HCT116 (cell line): ENCODE measurements at regions not wholly inside any gene's neighbourhood (a gene's known extent, or its start where the extent isn't known, plus 50 kb on each side); places are given as distances from the start of the nearest gene placed in this dataset.

Experiments used
- ATAC-seq: fragments of 200-7000 bp; cut with Tn5 transposase; 2 replicates; pipeline ENCODE4 v1.9.1; 2020; ENCODE audit warnings: mild to moderate bottlenecking, moderate library complexity
- BruUV-seq: library from RNA; stranded (reverse); fragments of 400-500 nt; replicated peaks from 2 replicates; lab custom pipeline; 2021; lab: Mats Ljungman, UMichigan
- CTCF ChIA-PET: fragments of 300-600 bp; sonication (Branson Sonifier 250); formaldehyde crosslinking; loops from one replicate; lab custom pipeline; 2021; ENCODE audit warnings: antibody characterized with exemption; lab: Charles Lee
- POLR2A ChIA-PET: fragments of 300-600, 350-600 bp; sonication (Branson Sonifier 250); formaldehyde crosslinking; loops from one replicate; lab custom pipeline; 2021; ENCODE audit warnings: antibody characterized with exemption; lab: Charles Lee
- RAD21 ChIA-PET, 2 experiments: fragments of 300-600 bp; sonication (Branson Sonifier 250); formaldehyde crosslinking; loops; one replicate each; lab custom pipeline; 2023; ENCODE audit warnings: low total read pairs in 2 of 2; ENCODE audit not compliant: uncharacterized antibody in 2 of 2, unreplicated experiment in 2 of 2, low non-redundant PET in 1 of 2; lab: Charles Lee
- DNase-seq: peaks from one replicate; pipeline ENCODE4 v3.0.0-alpha.2; 2010; ENCODE audit warnings: low read depth, low spot score
- H2AFZ ChIP-seq: fragments of 200-600 bp; shearing (Covaris generic), sonication (generic); 2 replicates; pipeline ENCODE4 v1.6.1; 2017; ENCODE audit warnings: low read depth, mixed run types, mixed read lengths, antibody characterized with exemption, low read length; ENCODE audit not compliant: poor library complexity, severe bottlenecking
- H3K27ac ChIP-seq: 2 replicates; pipeline ENCODE4 v1.5.1; 2012; ENCODE audit warnings: low read depth, low read length
- H3K27me3 ChIP-seq: fragments of 200-600 bp; sonication (generic); 2 replicates; pipeline ENCODE4 v1.6.1; 2016; ENCODE audit warnings: mixed run types, low read length, mixed read lengths; ENCODE audit not compliant: insufficient read depth
- H3K36me3 ChIP-seq, 2 experiments: fragments of 200-500 bp in 1 of 2; fragments of 200-600 bp in 1 of 2; sonication (Bioruptor generic) in 1 of 2; sonication (generic) in 1 of 2; 2 replicates each; pipeline versions ENCODE4 v1.5.1 to v1.6.1; 2014 to 2016; ENCODE audit warnings: low read length in 2 of 2, inconsistent platforms in 1 of 2, mixed read lengths in 1 of 2, mixed run types in 1 of 2; ENCODE audit not compliant: insufficient read depth in 2 of 2, control insufficient read depth in 1 of 2
- H3K4me1 ChIP-seq, 2 experiments: fragments of 200-600 bp in 1 of 2; sonication (generic) in 1 of 2; 2 replicates each; pipeline versions ENCODE4 v1.5.1 to v1.6.1; 2012 to 2017; ENCODE audit warnings: low read length in 2 of 2, inconsistent platforms in 1 of 2, mild to moderate bottlenecking in 1 of 2, mixed read lengths in 1 of 2, mixed run types in 1 of 2, moderate library complexity in 1 of 2; ENCODE audit not compliant: insufficient read depth in 2 of 2, control insufficient read depth in 1 of 2
- H3K4me2 ChIP-seq: fragments of 200-600 bp; sonication (generic); 2 replicates; pipeline ENCODE4 v1.6.1; 2017; ENCODE audit warnings: mixed run types, low read length, mixed read lengths
- H3K4me3 ChIP-seq, 2 experiments: fragments of 200-600 bp in 1 of 2; sonication (generic) in 1 of 2; replicated peaks in 1 of 2; 2 replicates each; pipeline ENCODE4 v1.5.1; 2011 to 2016; ENCODE audit warnings: low read length in 2 of 2, control low read depth in 1 of 2, low read depth in 1 of 2, mild to moderate bottlenecking in 1 of 2, mixed read lengths in 1 of 2, mixed run types in 1 of 2
- H3K79me2 ChIP-seq: fragments of 200-600 bp; sonication (generic); 2 replicates; pipeline ENCODE4 v1.6.1; 2017; ENCODE audit warnings: mild to moderate bottlenecking, mixed run types, low read length, moderate library complexity, mixed read lengths; ENCODE audit not compliant: insufficient read depth
- H3K9ac ChIP-seq: fragments of 200-600 bp; sonication (generic); 2 replicates; pipeline ENCODE4 v1.6.1; 2016; ENCODE audit warnings: low read length, mixed read lengths
- H3K9me2 ChIP-seq: fragments of 200-600 bp; sonication (generic), shearing (Covaris generic); 2 replicates; pipeline ENCODE4 v1.6.1; 2017; ENCODE audit warnings: mixed run types, mild to moderate bottlenecking, moderate library complexity; ENCODE audit not compliant: insufficient read depth
- H3K9me3 ChIP-seq, 2 experiments: fragments of 200-500 bp in 1 of 2; fragments of 200-600 bp in 1 of 2; sonication (Bioruptor generic) in 1 of 2; sonication (generic) in 1 of 2; 2 replicates each; pipeline ENCODE4 v1.6.1; 2014 to 2017; ENCODE audit warnings: low read length in 2 of 2, mixed read lengths in 2 of 2, inconsistent platforms in 1 of 2, low read depth in 1 of 2, mild to moderate bottlenecking in 1 of 2, mixed run types in 1 of 2, moderate library complexity in 1 of 2; ENCODE audit not compliant: control insufficient read depth in 1 of 2, insufficient read depth in 1 of 2
- H4K20me1 ChIP-seq: fragments of 200-600 bp; sonication (generic), shearing (Covaris generic); 2 replicates; pipeline ENCODE4 v1.6.1; 2017; ENCODE audit warnings: mixed run types, mild to moderate bottlenecking, moderate library complexity; ENCODE audit not compliant: insufficient read depth
- ATF3 ChIP-seq: IDR thresholded peaks from 2 replicates; pipeline ENCODE4 v1.6.1; 2012
- EGR1 ChIP-seq: IDR thresholded peaks from 2 replicates; pipeline ENCODE4 v1.6.1; 2012; ENCODE audit warnings: low read depth
- ELF1 ChIP-seq: IDR thresholded peaks from 2 replicates; pipeline ENCODE4 v1.6.1; 2012; ENCODE audit warnings: low read depth, borderline replicate concordance
- EZH2phosphoT487 ChIP-seq: fragments of 200-600 bp; IDR thresholded peaks from 2 replicates; pipeline ENCODE4 v1.6.1; 2018; ENCODE audit warnings: antibody characterized with exemption, borderline replicate concordance
- FOSL1 ChIP-seq: IDR thresholded peaks from 2 replicates; pipeline ENCODE4 v1.6.1; 2012; ENCODE audit warnings: low read depth
- JUND ChIP-seq: IDR thresholded peaks from 2 replicates; pipeline ENCODE4 v1.6.1; 2012
- SP1 ChIP-seq: IDR thresholded peaks from 2 replicates; pipeline ENCODE4 v1.6.1; 2012; ENCODE audit warnings: low read depth
- TCF7L2 ChIP-seq: IDR thresholded peaks from 2 replicates; pipeline ENCODE4 v1.7.0; 2011; ENCODE audit warnings: borderline replicate concordance, inconsistent platforms; ENCODE audit not compliant: insufficient read depth, insufficient read length; ENCODE audit errors: extremely low read depth
- ZBTB33 ChIP-seq: IDR thresholded peaks from 2 replicates; pipeline ENCODE4 v1.6.1; 2011; ENCODE audit warnings: mild to moderate bottlenecking, low read length, moderate library complexity; ENCODE audit not compliant: insufficient replicate concordance; ENCODE audit errors: extremely low read depth
- intact Hi-C: fragments of 100-400 bp; cut with micrococcal nuclease; formaldehyde crosslinking; loops from 2 replicates; pipeline ENCODE4 v1.10.0; 2022

- no peak for DNase-seq
- Histone ChIP-seq H3K4me3 (no peak overlapping the region), H3K36me3 (no peaks in the 10 kb centered on the region), H3K79me2 (no peaks in the 10 kb centered on the region), H3K4me1 (peaks cover 0 to 5% of the 10 kb centered on the region in 2 experiments; a peak in 2 of 4 replicates), H3K27me3 (no peaks in the 10 kb centered on the region), H2AFZ (no peak overlapping the region), H3K9ac (no peak overlapping the region), H3K9me2 (no peaks in the 10 kb centered on the region), H4K20me1 (no peaks in the 10 kb centered on the region), H3K27ac (no peak overlapping the region), H3K4me2 (no peak overlapping the region), H3K9me3 (no peaks in the 10 kb centered on the region)
- TF ChIP-seq FOSL1 (no peak), ZBTB33 (no peak), JUND (no peak)
- no peak for ATAC-seq
- BruUV-seq: no TSS peak
- ChIA-PET RAD21 (no interaction called here), CTCF (interaction anchor here (1.0 kb wide), 1 partner anchor 112 kb away, joined by 3 read pairs; no protein-coding TSS in a partner anchor), POLR2A (no interaction called here)
- intact Hi-C loops: no loop called here
These were observed 83.1 kb upstream of the ARSJ start for GRCh38 chr4:114062499-114062898.

- BruUV-seq: no TSS peak
- H3K27me3 ChIP-seq: no peaks in the 10 kb centered on the region
- H3K79me2 ChIP-seq: no peaks in the 10 kb centered on the region
- no peaks in the 10 kb centered on the region for H4K20me1 ChIP-seq
- ChIA-PET CTCF (interaction anchor here (1.2 to 1.3 kb wide), 2 partner anchors 120 to 121 kb away, joined by 4 to 5 read pairs; no protein-coding TSS in a partner anchor), RAD21 (no interaction called here), POLR2A (no interaction called here)
- H3K4me3 ChIP-seq: no peak overlapping the region
- no peaks in the 10 kb centered on the region; a peak in 1 of 4 replicates for H3K9me3 ChIP-seq
- H3K36me3 ChIP-seq: no peaks in the 10 kb centered on the region
- no peak overlapping the region for H3K9ac ChIP-seq
- H3K9me2 ChIP-seq: no peaks in the 10 kb centered on the region
- H3K27ac ChIP-seq: no peak overlapping the region
- no peak overlapping the region for H3K4me2 ChIP-seq
- H3K4me1 ChIP-seq: peaks cover 0 to 8% of the 10 kb centered on the region in 2 experiments; a peak in 2 of 4 replicates
- no peak for DNase-seq
- ATAC-seq: no peak
- TF ChIP-seq EZH2phosphoT487 (no peak), SP1 (no peak), JUND (no peak), EGR1 (no peak), ELF1 (no peak), TCF7L2 (no peak), ATF3 (no peak)
- intact Hi-C loops: loop anchor here (5.0 kb wide), 4 partner anchors 120 to 675 kb away; partner anchors contain the start of gene CAMK2D
- H2AFZ ChIP-seq: no peak overlapping the region
These were observed 93.3 kb upstream of the ARSJ start for GRCh38 chr4:114072781-114073180.
